ENCODE measurements at regions not wholly inside any gene's neighbourhood (a gene's known extent, or its start where the extent isn't known, plus 50 kb on each side); places are given as distances from the start of the nearest gene placed in this dataset.
"Not testable (repeated sequence)": the region's sequence is repeated elsewhere in the genome, so short reads cannot be mapped to it uniquely, and the experiment has no call there.

DNA sequence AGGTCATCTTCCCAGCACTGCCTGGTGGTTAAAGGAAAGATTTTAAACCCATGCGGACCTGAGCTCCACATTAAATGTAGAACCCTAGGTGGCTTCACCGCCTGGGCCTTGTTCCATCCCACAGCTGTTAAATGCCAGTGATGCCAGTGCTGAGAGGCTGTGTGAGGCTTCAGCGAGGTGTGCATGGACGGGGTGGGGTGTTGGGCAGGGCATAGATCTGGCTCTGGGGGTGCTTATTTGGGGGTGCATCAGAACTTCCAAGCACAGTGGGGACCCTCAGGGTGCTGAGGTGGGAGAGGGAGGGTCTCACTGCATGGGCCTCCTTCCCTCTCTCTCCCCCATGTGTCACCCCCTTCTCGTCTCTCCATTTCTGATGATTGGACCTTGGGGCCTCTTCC, 90.1 kb upstream of the B3GAT1 start:
- H3K9me3 Mint-ChIP-seq, result no peaks in the 10 kb centered on the region
- no peak for DNase-seq
- H3K36me3 Mint-ChIP-seq, result no peaks in the 10 kb centered on the region
- ATAC-seq (ENCODE audit: low read depth), result no peak
- no peak overlapping the region for H3K27ac Mint-ChIP-seq
- H3K4me3 Mint-ChIP-seq, result no peak overlapping the region
- POLR2A ChIA-PET, result no interaction called here
- H3K4me1 Mint-ChIP-seq, result no peaks in the 10 kb centered on the region
- H3K27me3 Mint-ChIP-seq, result peaks cover 12% of the 10 kb centered on the region

DNA sequence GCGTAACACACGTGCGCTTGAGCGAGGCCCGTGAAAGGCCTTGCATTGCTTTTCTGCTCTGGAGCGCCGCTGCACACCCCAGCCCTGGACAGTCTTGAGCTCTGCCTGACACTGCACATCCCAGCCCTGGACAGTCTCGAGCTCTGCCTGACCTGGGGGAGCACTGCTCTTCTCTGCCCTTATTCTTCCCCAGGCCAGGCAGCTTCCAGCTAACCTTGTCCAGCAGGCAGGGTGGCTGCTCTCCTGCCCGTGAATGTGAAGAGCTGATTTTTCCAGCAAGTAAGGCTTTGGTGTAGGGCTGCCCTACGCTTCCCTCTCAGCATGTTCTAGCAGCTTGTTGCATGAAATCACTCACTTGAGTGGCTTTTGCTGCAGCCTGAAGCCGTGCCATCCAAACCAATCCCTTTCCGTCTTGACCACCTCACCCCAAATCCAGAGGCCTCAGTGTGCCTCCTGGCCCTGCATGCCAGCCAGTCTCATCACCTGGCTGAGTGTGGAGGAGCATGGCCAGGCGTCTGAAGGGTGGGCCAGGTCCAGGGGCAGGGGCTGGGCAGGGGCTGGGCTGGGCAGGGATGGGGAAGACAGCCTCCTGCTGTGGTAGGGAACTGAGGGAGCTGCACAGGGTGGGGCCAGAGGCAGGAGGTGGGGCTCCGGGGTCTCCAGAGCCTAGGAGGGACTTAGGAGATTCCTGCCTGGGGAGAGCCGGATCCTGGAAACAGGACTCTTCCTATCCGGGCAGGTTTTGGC, 89.5 kb upstream of the B3GAT1 start:
- DNase-seq (peak; percentile 9), ATAC-seq (ENCODE audit: low read depth) (no peak)
- H3K27me3 Mint-ChIP-seq, result peaks cover 16% of the 10 kb centered on the region
- POLR2A ChIA-PET, result no interaction called here
- H3K4me1 Mint-ChIP-seq, result no peaks in the 10 kb centered on the region
- H3K27ac Mint-ChIP-seq, result no peak overlapping the region
- no peaks in the 10 kb centered on the region for H3K36me3 Mint-ChIP-seq
- H3K9me3 Mint-ChIP-seq, result peaks cover 5% of the 10 kb centered on the region
- no peak overlapping the region for H3K4me3 Mint-ChIP-seq

DNA sequence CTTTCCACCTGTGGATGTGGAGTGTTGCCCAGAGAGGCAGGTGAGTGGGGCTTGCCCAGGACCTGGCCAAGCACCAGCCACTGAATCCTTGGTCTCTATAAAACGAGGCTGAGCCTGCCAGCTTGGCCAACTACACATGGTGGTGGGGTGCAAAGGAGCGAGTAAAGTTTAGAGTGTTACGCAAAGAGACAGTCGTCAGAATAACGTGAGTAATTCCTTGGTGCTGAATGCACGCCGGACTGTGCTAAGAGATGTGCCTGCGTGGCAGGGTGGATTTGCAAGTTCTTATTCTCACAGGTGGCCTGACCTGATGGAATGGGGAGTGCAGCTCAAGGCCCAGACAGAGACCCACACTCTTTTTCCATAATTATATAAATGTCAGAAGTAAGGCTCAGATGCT, 88.6 kb upstream of the B3GAT1 start:
- Mint-ChIP-seq H3K4me1 (no peaks in the 10 kb centered on the region), H3K27me3 (peaks cover 18% of the 10 kb centered on the region), H3K4me3 (no peak overlapping the region), H3K9me3 (peaks cover 5% of the 10 kb centered on the region), H3K36me3 (no peaks in the 10 kb centered on the region), H3K27ac (no peak overlapping the region)
- ATAC-seq (ENCODE audit: low read depth), result no peak
- no peak for DNase-seq
- POLR2A ChIA-PET, result no interaction called here

DNA sequence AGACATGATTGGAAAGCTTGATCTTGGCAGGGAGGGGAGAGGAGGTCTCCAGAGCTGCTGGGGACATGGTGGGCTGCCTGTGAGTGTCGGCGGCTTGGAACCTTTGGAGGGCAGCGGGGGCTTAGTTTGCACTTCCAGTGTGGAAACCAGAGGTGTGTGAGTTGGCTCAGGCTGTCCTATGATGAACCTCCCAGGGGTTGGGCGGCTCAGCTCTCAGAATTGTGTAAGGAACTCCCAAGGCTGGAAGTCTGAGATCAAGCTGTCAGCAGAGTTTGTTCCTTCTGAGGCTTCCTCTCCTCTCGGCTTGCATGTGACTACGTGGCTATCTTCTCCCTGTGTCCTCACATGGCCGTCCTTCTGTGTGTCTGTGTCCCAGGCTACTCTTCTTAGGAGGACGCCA, 87.9 kb upstream of the B3GAT1 start:
- Mint-ChIP-seq H3K27me3 (peaks cover 18% of the 10 kb centered on the region), H3K9me3 (peaks cover 5% of the 10 kb centered on the region), H3K27ac (no peak overlapping the region), H3K4me3 (no peak overlapping the region), H3K4me1 (no peaks in the 10 kb centered on the region), H3K36me3 (no peaks in the 10 kb centered on the region)
- POLR2A ChIA-PET, result no interaction called here
- DNase-seq (peak; percentile 8), ATAC-seq (ENCODE audit: low read depth) (no peak)

DNA sequence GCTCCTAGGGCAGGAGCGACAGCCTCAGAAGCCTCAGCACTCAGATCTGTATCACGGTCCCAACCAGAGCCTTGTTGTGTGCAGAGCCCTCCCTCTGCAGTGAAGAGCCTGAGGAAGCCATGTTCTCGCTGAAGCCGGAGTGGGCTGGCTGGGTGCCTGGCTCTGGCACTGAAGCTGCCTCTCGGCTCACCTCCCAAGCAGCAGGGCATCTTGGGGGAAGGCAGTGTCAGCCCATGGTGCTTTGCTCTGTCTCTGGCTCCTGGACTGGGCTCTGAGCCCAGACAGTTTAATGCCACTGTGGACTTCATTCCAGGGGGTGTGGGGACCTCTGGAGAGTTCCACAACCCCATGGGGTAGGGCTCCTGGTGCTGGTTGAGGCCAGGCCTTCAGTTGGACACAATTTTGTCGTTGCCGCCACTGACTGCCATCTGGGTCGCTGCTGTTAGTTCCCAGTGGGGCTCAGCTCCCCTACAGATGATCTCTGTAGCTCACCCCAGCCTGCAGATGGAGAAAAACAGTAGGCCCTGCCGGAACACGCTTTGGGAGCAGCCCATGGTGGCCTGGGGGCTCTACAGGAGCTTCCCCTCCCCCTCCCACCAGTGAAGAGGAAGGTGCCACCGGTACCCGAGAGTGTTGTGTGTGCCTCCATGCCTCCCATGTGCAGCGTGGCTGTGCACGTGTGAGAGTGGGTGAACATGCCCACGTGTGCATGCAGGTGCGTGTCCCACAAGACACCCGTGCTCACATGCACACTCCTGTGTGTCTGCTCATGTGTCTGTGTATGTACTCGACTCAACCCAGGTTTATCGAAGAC, 86.5 kb upstream of the B3GAT1 start:
- Mint-ChIP-seq H3K27ac (no peak overlapping the region), H3K27me3 (peaks cover 10% of the 10 kb centered on the region), H3K4me1 (no peaks in the 10 kb centered on the region), H3K36me3 (no peaks in the 10 kb centered on the region), H3K4me3 (no peak overlapping the region), H3K9me3 (peaks cover 5% of the 10 kb centered on the region)
- no peak for ATAC-seq (ENCODE audit: low read depth)
- POLR2A ChIA-PET, result no interaction called here
- DNase-seq, result peak; percentile 18

DNA sequence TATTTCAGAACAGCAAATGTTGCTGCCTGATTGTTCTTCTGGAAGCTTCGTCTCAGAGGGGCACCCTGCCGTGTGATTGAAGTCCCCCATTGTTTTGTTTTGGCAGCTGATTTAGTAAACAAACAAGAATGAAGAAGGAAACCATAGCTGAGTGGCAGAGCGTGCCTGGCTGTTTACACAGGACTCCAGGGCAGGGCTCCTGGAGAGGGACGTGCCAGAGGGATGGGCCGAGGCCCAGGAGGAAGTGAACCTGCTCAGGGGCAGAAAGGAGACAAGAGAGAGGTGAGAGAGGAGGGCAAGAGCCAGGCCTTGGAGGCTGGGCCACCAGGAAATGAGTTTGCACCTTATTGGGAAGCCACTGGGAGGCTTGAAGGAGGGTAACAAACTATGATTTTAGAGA, 85.5 kb upstream of the B3GAT1 start:
- H3K4me3 Mint-ChIP-seq, result no peak overlapping the region
- no peak for ATAC-seq (ENCODE audit: low read depth)
- peaks cover 6% of the 10 kb centered on the region for H3K9me3 Mint-ChIP-seq
- DNase-seq, result peak; percentile 6
- no peaks in the 10 kb centered on the region for H3K4me1 Mint-ChIP-seq
- peaks cover 10% of the 10 kb centered on the region for H3K27me3 Mint-ChIP-seq
- no peaks in the 10 kb centered on the region for H3K36me3 Mint-ChIP-seq
- POLR2A ChIA-PET, result no interaction called here
- H3K27ac Mint-ChIP-seq, result no peak overlapping the region

DNA sequence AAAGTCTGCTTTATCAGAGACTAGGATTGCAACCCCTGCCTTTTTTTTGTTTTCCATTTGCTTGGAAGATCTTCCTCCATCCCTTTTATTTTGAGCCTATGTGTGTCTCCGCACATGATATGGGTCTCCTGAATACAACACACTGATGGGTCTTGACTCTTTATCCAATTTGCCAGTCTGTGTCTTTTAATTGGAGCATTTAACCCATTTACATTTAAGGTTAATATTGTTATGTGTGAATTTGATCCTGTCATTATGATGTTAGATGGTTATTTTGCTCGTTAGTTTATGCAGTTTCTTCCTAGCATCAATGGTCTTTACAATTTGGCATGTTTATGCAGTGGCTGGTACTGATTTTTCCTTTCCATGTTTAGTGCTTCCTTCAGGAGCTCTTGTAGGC, 84.0 kb upstream of the B3GAT1 start:
- POLR2A ChIA-PET; H3K9me3 Mint-ChIP-seq; ATAC-seq (ENCODE audit: low read depth): not testable (repeated sequence)

DNA sequence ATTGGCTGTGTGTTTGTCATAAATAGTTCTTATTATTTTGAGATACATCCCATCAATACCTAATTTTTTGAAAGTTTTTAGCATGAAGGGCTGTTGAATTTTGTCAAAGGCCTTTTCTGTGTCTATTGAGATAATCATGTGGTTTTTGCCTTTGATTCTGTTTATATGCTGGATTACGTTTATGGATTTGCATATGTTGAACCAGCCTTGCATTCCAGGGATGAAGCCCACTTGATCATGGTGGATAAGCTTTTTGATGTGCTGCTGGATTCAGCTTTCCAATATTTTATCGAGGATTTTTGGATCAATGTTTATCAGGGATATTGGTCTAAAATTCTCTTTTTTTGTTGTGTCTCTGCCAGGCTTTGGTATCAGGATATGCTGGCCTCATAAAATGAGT, 82.4 kb upstream of the B3GAT1 start:
- H3K4me1 Mint-ChIP-seq; H3K9me3 Mint-ChIP-seq; H3K4me3 Mint-ChIP-seq; H3K36me3 Mint-ChIP-seq; ATAC-seq (ENCODE audit: low read depth); DNase-seq; H3K27ac Mint-ChIP-seq; POLR2A ChIA-PET: not testable (repeated sequence)
- peaks cover 11% of the 10 kb centered on the region for H3K27me3 Mint-ChIP-seq

More for the DNA sequence above, 84.0 kb upstream of the B3GAT1 start:
- DNase-seq, H3K36me3 Mint-ChIP-seq, H3K27ac Mint-ChIP-seq, H3K4me1 Mint-ChIP-seq, H3K4me3 Mint-ChIP-seq: not testable (repeated sequence)
- H3K27me3 Mint-ChIP-seq, result peaks cover 10% of the 10 kb centered on the region

DNA sequence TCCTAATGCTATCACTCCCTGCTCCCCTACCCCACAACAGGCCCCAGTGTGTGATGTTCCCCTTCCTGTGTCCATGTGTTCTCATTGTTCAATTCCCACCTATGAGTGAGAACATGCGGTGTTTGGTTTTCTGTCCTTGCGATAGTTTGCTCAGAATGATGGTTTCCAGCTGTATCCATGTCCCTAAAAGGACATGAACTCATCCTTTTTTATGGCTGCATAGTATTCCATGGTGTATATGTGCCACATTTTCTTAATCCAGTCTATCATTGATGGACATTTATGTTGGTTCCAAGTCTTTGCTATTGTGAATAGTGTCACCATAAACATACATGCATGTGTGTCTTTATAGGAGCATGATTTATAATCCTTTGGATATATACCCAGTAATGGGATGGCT, 80.4 kb upstream of the B3GAT1 start:
- not testable (repeated sequence) for H3K36me3 Mint-ChIP-seq

DNA sequence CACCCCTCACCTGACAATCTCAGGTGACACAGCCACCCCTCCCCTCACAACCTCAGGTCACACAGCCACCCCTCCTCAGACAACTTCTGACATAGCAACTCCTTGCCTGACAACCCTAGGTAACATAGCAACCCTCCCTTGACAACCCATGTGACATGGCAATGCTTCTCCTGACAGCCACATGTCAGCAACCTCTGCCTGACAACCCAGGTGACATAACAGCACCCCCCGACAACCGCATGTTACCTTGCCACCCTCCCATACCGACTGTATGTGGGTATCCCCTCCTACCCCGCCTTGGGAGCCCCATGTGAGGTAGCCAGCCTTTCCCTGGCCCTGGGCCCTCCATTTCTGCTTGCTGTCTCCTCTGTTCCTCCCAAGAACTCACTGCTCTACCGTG, 77.7 kb upstream of the B3GAT1 start:
- H3K36me3 Mint-ChIP-seq, result no peaks in the 10 kb centered on the region
- H3K27ac Mint-ChIP-seq, result no peak overlapping the region
- H3K27me3 Mint-ChIP-seq, result peaks cover 4% of the 10 kb centered on the region

More for the DNA sequence above, 80.4 kb upstream of the B3GAT1 start:
- H3K9me3 Mint-ChIP-seq; H3K4me1 Mint-ChIP-seq; POLR2A ChIA-PET; H3K27me3 Mint-ChIP-seq; H3K4me3 Mint-ChIP-seq; ATAC-seq (ENCODE audit: low read depth); DNase-seq; H3K27ac Mint-ChIP-seq: not testable (repeated sequence)

DNA sequence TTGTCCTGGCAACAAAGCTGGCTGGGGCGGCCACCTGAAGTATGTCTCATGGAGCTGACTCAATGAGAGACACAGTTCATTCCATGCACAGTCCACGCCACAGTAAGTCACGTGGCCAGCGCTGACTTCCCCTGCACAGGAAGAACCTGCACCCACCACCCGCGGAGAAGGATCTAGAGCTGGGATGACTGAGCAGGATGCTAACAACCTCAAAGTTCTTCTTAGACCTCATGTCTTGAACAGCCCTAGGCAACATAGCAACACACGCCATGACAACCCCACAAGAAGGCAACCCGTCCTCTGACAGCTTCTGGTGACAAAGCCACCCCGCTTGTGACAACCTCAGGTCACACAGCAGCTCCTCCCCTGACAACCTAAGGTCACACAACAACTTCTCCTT, 76.9 kb upstream of the B3GAT1 start:
- no peaks in the 10 kb centered on the region for H3K4me1 Mint-ChIP-seq
- POLR2A ChIA-PET, result no interaction called here
- H3K4me3 Mint-ChIP-seq, result no peak overlapping the region
- no peak for ATAC-seq (ENCODE audit: low read depth)
- DNase-seq, result no peak
- peaks cover 7% of the 10 kb centered on the region for H3K27me3 Mint-ChIP-seq
- H3K36me3 Mint-ChIP-seq, result no peaks in the 10 kb centered on the region
- H3K9me3 Mint-ChIP-seq, result peaks cover 2% of the 10 kb centered on the region
- H3K27ac Mint-ChIP-seq, result no peak overlapping the region

More for the DNA sequence above, 77.7 kb upstream of the B3GAT1 start:
- ATAC-seq (ENCODE audit: low read depth) (no peak), DNase-seq (no peak)
- Mint-ChIP-seq H3K4me3 (no peak overlapping the region), H3K4me1 (no peaks in the 10 kb centered on the region), H3K9me3 (peaks cover 2% of the 10 kb centered on the region)
- POLR2A ChIA-PET, result no interaction called here

DNA sequence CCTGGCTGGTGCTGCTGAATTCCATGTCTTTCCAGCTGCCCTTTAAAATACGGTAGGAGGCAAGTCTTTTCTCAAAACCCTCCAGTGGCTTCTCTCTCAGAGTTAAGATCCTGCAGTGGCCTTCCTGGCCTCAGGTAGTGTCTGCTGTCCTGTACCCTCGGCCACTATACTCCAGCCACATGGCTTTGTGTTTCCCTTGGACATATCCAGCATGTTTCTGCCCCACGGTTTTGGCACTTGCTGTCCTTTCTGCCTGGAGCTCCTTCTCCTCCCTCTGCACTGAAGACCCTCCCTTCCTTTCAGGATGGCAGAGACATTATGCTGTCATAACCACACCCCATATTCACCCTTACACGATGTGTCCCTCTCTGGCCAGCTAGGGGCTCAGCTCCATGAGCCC, 76.5 kb upstream of the B3GAT1 start:
- POLR2A ChIA-PET, result no interaction called here
- Mint-ChIP-seq H3K4me1 (no peaks in the 10 kb centered on the region), H3K27ac (no peak overlapping the region), H3K9me3 (peaks cover 2% of the 10 kb centered on the region), H3K36me3 (no peaks in the 10 kb centered on the region), H3K4me3 (no peak overlapping the region), H3K27me3 (peaks cover 7% of the 10 kb centered on the region)
- DNase-seq, result no peak
- ATAC-seq (ENCODE audit: low read depth), result no peak

DNA sequence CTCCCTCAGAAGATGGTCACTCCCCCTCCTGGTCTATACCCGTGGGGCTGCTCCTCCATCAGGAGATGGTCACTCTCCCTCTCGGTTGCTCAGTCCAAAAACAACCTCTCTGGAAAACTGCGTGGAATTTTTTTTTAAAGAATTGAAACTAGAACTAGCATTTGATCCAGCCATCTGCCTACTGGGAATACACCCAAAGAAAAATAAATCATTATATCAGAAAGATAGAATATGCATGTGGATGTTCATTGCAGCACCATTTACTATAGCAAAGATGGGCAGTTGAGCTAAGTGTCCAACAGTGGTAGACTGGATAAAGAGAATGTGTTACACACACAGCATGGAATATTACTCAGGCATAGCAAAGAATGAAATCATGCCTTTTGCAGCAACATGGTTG, 75.7 kb upstream of the B3GAT1 start:
- H3K9me3 Mint-ChIP-seq, result no peaks in the 10 kb centered on the region
- DNase-seq (no peak), ATAC-seq (ENCODE audit: low read depth) (no peak)
- H3K4me3 Mint-ChIP-seq, result no peak overlapping the region
- H3K4me1 Mint-ChIP-seq, result no peaks in the 10 kb centered on the region
- no peaks in the 10 kb centered on the region for H3K36me3 Mint-ChIP-seq
- peaks cover 7% of the 10 kb centered on the region for H3K27me3 Mint-ChIP-seq
- no peak overlapping the region for H3K27ac Mint-ChIP-seq
- POLR2A ChIA-PET, result no interaction called here

DNA sequence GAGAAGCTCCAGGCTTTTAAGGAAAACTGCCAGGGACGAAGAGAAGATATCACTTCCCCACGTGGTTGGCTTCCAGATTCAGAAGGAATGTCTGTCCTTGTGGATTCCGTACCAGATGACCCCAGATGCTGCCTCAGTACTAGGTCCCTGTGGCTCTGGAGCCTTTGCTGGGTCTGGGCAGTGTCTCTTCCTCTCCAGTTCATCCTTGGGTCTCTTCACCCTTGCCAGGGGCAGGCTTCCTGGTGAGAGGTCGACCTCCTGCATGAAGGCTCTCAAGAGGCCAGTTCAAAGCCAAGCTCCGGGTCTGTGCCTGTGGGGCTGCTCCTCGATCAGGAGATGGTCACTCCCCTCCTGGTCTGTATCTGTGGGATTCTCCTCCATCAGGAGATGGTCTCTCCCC, 74.7 kb upstream of the B3GAT1 start:
- Mint-ChIP-seq H3K9me3 (no peaks in the 10 kb centered on the region), H3K4me3 (no peak overlapping the region), H3K36me3 (no peaks in the 10 kb centered on the region), H3K4me1 (no peaks in the 10 kb centered on the region), H3K27me3 (peaks cover 7% of the 10 kb centered on the region), H3K27ac (no peak overlapping the region)
- ATAC-seq (ENCODE audit: low read depth) (no peak), DNase-seq (no peak)
- POLR2A ChIA-PET, result no interaction called here

All from activated naive CD8-positive, alpha-beta T cell treated with anti-CD3 and anti-CD28 coated beads, Interleukin-2, amount 10 ng/mL, durations not matched to agents 7 days and 5 days (primary cell).